Fibroblast of peridontal ligament (primary cell): ENCODE measurements at regions not wholly inside any gene's neighbourhood (a gene's known extent, or its start where the extent isn't known, plus 50 kb on each side); places are given as distances from the start of the nearest gene placed in this dataset.

Experiments used
- DNase-seq: peaks from one replicate; pipeline ENCODE4 v3.0.0-alpha.2; 2010; ENCODE audit errors: extremely low read depth

GRCh38 chr3:154582501-154582900 lies 152.5 kb upstream of the GPR149 start:
- DNase-seq, result no peak

- no peak for DNase-seq
Observed at GRCh38 chr3:154571553-154572226, 141.7 kb upstream of the GPR149 start.

- no peak for DNase-seq
Observed at GRCh38 chr3:154568064-154568463, 138.1 kb upstream of the GPR149 start.

- DNase-seq, result no peak
Observed at GRCh38 chr3:154559623-154560022, 129.6 kb upstream of the GPR149 start.

GRCh38 chr3:154552338-154552737 lies 122.3 kb upstream of the GPR149 start:
- no peak for DNase-seq

GRCh38 chr3:154549391-154549790 lies 119.4 kb upstream of the GPR149 start:
- DNase-seq, result no peak

- DNase-seq, result no peak
Observed at GRCh38 chr3:154548341-154548740, 118.4 kb upstream of the GPR149 start.

GRCh38 chr3:154542837-154543236 lies 112.8 kb upstream of the GPR149 start:
- no peak for DNase-seq

GRCh38 chr3:154540950-154541604 lies 111.1 kb upstream of the GPR149 start:
- DNase-seq, result no peak

- DNase-seq, result no peak
Observed at GRCh38 chr3:154538566-154539360, 108.8 kb upstream of the GPR149 start.

GRCh38 chr3:154536751-154537150 lies 106.8 kb upstream of the GPR149 start:
- no peak for DNase-seq

GRCh38 chr3:154522036-154522602 lies 92.1 kb upstream of the GPR149 start:
- no peak for DNase-seq

GRCh38 chr3:154517404-154517803 lies 87.4 kb upstream of the GPR149 start:
- DNase-seq, result no peak

- DNase-seq, result no peak
Observed at GRCh38 chr3:154515921-154516320, 85.9 kb upstream of the GPR149 start.

- DNase-seq, result no peak
Observed at GRCh38 chr3:154510780-154511179, 80.8 kb upstream of the GPR149 start.

- no peak for DNase-seq
Observed at GRCh38 chr3:154507727-154508126, 77.7 kb upstream of the GPR149 start.

GRCh38 chr3:154496978-154497377 lies 67.0 kb upstream of the GPR149 start:
- DNase-seq, result no peak

- no peak for DNase-seq
Observed at GRCh38 chr3:154496540-154496939, 66.5 kb upstream of the GPR149 start.

GRCh38 chr3:154486949-154487348 lies 57.0 kb upstream of the GPR149 start:
- no peak for DNase-seq

GRCh38 chr3:154482507-154482906 lies 52.5 kb upstream of the GPR149 start:
- DNase-seq, result no peak

GRCh38 chr3:154480033-154480432 lies 50.0 kb upstream of the GPR149 start:
- no peak for DNase-seq
